Left lung (tissue), 4 donors: ENCODE measurements at regions not wholly inside any gene's neighbourhood (a gene's known extent, or its start where the extent isn't known, plus 50 kb on each side); places are given as distances from the start of the nearest gene placed in this dataset.

Experiments
- ATAC-seq: fragments of 200-7000 bp; cut with Tn5 transposase; one replicate; pipeline ENCODE4 v1.9.1; 2020; ENCODE audit warnings: moderate library complexity
- DNase-seq, 4 donors: peaks; one replicate each; pipeline ENCODE4 v3.0.0-alpha.2; 2013 to 2020
- H3K27ac ChIP-seq, 2 donors: fragments of 200-600 bp; sonication (generic) in 1 of 2; one replicate each; pipeline versions ENCODE4 v1.5.0 to v1.8.0; 2020 to 2021
- H3K27me3 ChIP-seq, 2 donors: fragments of 200-600 bp; sonication (generic) in 1 of 2; one replicate each; pipeline versions ENCODE4 v1.5.0 to v1.8.0; 2020 to 2021
- H3K36me3 ChIP-seq, 2 donors: fragments of 200-600 bp; sonication (generic) in 1 of 2; one replicate each; pipeline versions ENCODE4 v1.5.0 to v1.8.0; 2020 to 2021
- H3K4me1 ChIP-seq, 2 donors: fragments of 200-600 bp; one replicate each; pipeline ENCODE4 v1.8.0; 2021
- H3K4me3 ChIP-seq, 2 donors: fragments of 200-600 bp; sonication (generic) in 1 of 2; one replicate each; pipeline versions ENCODE4 v1.5.0 to v1.8.0; 2020 to 2021; ENCODE audit warnings: mild to moderate bottlenecking in 1 of 2
- H3K9me3 ChIP-seq, 2 donors: fragments of 200-600 bp; sonication (generic) in 1 of 2; one replicate each; pipeline versions ENCODE4 v1.5.0 to v1.8.0; 2020 to 2021
- intact Hi-C, 2 donors: fragments of 100-400 bp; cut with DNase I; formaldehyde crosslinking; loops; one replicate each; pipeline versions ENCODE4 v1.11.2 to v1.14.2; 2022
- TF ChIP-seq, protein P1 (sequence below), 2 donors: fragments of 200-600 bp; sonication (generic) in 1 of 2; IDR thresholded peaks; one replicate each; pipeline versions ENCODE4 v1.5.0 to v1.8.0; 2021; ENCODE audit warnings: antibody characterized with exemption in 2 of 2
- donor health status: DM: no; HTN: yes; CAD: no.
- donor health status: DM: no; HTN: no; CAD: no.

DNA sequence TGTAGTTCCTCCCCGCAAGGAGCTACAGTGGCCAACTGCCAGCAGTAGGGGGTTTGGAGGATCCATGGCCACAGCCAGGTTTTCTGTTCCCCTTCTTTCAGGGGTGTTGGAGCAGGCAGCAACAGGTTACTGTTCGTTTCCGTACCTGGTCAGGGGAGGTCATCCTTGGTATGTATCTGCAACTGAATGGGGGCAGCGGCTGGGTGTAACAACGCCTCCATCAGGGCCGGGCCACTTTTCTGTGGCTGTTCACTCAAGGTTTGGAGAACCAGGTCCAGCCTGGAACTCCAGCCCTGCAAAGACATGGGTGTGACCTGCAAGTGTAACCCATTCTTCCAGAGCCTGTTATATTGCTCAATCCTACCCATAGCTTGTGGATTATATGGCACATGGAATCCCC, 732.3 kb upstream of the MIR17HG start:
- Histone ChIP-seq H3K4me3 (no peak overlapping the region), H3K27me3 (no peaks in the 10 kb centered on the region), H3K36me3 (no peaks in the 10 kb centered on the region), H3K27ac (no peak overlapping the region), H3K9me3 (peaks cover 0 to 3% of the 10 kb centered on the region in 2 donors), H3K4me1 (no peaks in the 10 kb centered on the region)
- no peak for ATAC-seq
- no peak for DNase-seq
- intact Hi-C loops = no loop called here
- TF ChIP-seq, protein P1, sequence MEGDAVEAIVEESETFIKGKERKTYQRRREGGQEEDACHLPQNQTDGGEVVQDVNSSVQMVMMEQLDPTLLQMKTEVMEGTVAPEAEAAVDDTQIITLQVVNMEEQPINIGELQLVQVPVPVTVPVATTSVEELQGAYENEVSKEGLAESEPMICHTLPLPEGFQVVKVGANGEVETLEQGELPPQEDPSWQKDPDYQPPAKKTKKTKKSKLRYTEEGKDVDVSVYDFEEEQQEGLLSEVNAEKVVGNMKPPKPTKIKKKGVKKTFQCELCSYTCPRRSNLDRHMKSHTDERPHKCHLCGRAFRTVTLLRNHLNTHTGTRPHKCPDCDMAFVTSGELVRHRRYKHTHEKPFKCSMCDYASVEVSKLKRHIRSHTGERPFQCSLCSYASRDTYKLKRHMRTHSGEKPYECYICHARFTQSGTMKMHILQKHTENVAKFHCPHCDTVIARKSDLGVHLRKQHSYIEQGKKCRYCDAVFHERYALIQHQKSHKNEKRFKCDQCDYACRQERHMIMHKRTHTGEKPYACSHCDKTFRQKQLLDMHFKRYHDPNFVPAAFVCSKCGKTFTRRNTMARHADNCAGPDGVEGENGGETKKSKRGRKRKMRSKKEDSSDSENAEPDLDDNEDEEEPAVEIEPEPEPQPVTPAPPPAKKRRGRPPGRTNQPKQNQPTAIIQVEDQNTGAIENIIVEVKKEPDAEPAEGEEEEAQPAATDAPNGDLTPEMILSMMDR (IDR thresholded peaks at IDR 0.05) = no peak

- H3K27me3 ChIP-seq = no peaks in the 10 kb centered on the region
- no peak overlapping the region for H3K27ac ChIP-seq
- no peak for ATAC-seq
- TF ChIP-seq, protein P1 (IDR thresholded peaks at IDR 0.05) = no peak
- H3K36me3 ChIP-seq = no peaks in the 10 kb centered on the region
- no peak overlapping the region for H3K4me3 ChIP-seq
- DNase-seq = no peak
- H3K4me1 ChIP-seq = no peaks in the 10 kb centered on the region
- intact Hi-C loops = no loop called here
- H3K9me3 ChIP-seq = peaks cover 0 to 3% of the 10 kb centered on the region in 2 donors
Observed at GRCh38 chr13:90615767-90616166, 731.7 kb upstream of the MIR17HG start.

GRCh38 chr13:90618133-90618532, 729.4 kb upstream of the MIR17HG start:
- Histone ChIP-seq H3K4me3 (no peak overlapping the region), H3K27me3 (no peaks in the 10 kb centered on the region), H3K9me3 (peaks cover 0 to 3% of the 10 kb centered on the region in 2 donors), H3K4me1 (no peaks in the 10 kb centered on the region), H3K36me3 (no peaks in the 10 kb centered on the region), H3K27ac (no peak overlapping the region)
- ATAC-seq = no peak
- TF ChIP-seq, protein P1 (IDR thresholded peaks at IDR 0.05) = no peak
- intact Hi-C loops = no loop called here
- DNase-seq = no peak

DNA sequence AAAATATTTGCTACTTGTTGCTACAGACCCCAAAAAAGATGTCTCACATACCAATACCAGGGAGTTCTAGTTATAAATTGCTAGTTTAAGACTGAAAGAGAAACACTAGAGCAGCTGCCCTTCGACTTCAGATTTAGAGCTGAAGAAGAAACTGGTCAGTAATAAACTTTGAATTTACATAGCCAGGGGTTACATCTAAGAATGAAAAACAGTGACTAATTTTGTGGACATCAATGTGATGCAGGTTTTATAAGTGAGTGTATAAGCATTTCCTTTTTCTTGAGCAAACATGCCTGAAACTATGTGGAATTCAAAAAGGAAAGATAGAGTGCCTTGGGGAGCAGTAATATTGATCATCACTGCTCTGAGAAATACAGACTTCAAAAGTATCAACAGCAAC, 724.9 kb upstream of the MIR17HG start:
- Histone ChIP-seq H3K4me3 (no peak overlapping the region), H3K9me3 (no peaks in the 10 kb centered on the region), H3K27me3 (no peaks in the 10 kb centered on the region), H3K36me3 (no peaks in the 10 kb centered on the region), H3K4me1 (no peaks in the 10 kb centered on the region), H3K27ac (no peak overlapping the region)
- DNase-seq (no peak), ATAC-seq (no peak)
- intact Hi-C loops = no loop called here
- TF ChIP-seq, protein P1 (IDR thresholded peaks at IDR 0.05) = no peak

- intact Hi-C loops = no loop called here
- Histone ChIP-seq H3K4me3 (no peak overlapping the region), H3K36me3 (no peaks in the 10 kb centered on the region), H3K4me1 (no peaks in the 10 kb centered on the region), H3K27me3 (no peaks in the 10 kb centered on the region), H3K9me3 (no peaks in the 10 kb centered on the region), H3K27ac (no peak overlapping the region)
- DNase-seq (no peak), ATAC-seq (no peak)
- TF ChIP-seq, protein P1 (IDR thresholded peaks at IDR 0.05) = no peak
Observed at GRCh38 chr13:90623318-90624011, 724.0 kb upstream of the MIR17HG start.
